Right ventricle myocardium superior (tissue), 1 donor: ENCODE measurements at regions not wholly inside any gene's neighbourhood (a gene's known extent, or its start where the extent isn't known, plus 50 kb on each side); places are given as distances from the start of the nearest gene placed in this dataset.

Experiments
- ATAC-seq: fragments of 200-7000 bp; cut with Tn5 transposase; one replicate; pipeline ENCODE4 v1.9.1; 2020; ENCODE audit warnings: mild to moderate bottlenecking; ENCODE audit not compliant: poor library complexity
- DNase-seq: peaks from one replicate; pipeline ENCODE4 v3.0.0-alpha.2; 2020
- intact Hi-C: fragments of 100-400 bp; cut with DNase I; formaldehyde crosslinking; loops from one replicate; pipeline ENCODE4 v1.11.2; 2022
- donor health status: DM: no; HTN: yes; CAD: no; lungs with severe emphysema.

- intact Hi-C loops, result no loop called here
- ATAC-seq, result no peak
Measured at GRCh38 chr5:167894631-167895472, 396.6 kb upstream of the WWC1 start.

GRCh38 chr5:167895899-167896659 lies 395.4 kb upstream of the WWC1 start:
- intact Hi-C loops, result no loop called here
- ATAC-seq, result no peak

More at GRCh38 chr5:167894631-167895472, 396.6 kb upstream of the WWC1 start:
- DNase-seq, result no peak

GRCh38 chr5:167896814-167897213 lies 394.6 kb upstream of the WWC1 start:
- ATAC-seq, result no peak
- intact Hi-C loops, result no loop called here
- DNase-seq, result no peak

More at GRCh38 chr5:167895899-167896659, 395.4 kb upstream of the WWC1 start:
- no peak for DNase-seq

DNA sequence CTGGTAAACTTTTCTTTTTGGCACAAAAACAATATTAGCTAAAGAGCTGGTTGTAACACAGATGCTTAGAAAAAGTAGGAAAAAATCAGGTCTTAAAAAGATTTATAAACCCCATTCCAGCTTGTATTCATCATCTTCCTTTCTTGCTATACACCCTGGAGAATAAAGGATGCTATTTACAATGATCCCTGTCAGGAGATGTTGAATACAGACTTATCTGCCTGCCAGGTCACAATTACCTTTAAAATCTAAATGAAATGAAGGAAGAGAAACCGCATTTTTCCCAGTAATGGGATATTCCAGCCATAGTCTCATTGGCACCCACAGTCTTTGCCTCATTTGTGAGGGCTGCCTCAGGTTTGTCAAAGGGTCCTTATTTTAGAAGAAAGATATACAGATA lies 394.1 kb upstream of the WWC1 start:
- ATAC-seq, result no peak
- intact Hi-C loops, result no loop called here
- no peak for DNase-seq

GRCh38 chr5:167898361-167899042 lies 392.9 kb upstream of the WWC1 start:
- ATAC-seq (no peak), DNase-seq (no peak)
- intact Hi-C loops, result no loop called here

DNA sequence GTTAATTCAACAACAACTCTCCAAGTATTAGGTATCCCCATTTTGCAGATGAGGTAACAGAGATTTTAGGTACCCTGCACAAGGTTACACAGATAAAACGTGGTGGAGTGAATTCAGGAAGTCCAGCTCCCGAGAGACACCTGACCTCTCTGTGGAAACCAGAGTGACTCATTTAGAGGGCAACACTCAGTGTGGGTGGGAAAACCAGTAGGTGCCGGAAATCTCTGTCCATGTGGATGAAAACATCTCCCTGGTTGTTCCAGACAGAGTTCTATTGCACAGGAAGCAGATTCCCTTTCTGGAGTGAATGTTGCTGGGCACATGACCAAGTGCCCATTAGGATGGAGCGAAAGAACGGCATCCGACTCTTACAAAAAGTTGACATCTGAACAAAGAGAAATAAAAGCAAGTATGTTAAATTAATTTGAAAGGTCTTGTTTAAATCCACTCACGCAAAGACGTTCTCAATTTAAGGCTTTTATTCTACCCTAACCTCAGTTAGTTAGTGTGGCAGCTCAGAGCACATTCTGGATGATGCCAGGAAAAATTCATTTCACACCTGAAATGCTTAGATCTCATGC lies 391.9 kb upstream of the WWC1 start:
- DNase-seq (no peak), ATAC-seq (no peak)
- intact Hi-C loops, result no loop called here

- intact Hi-C loops, result no loop called here
- ATAC-seq (no peak), DNase-seq (no peak)
Measured at GRCh38 chr5:167900340-167900935, 391.0 kb upstream of the WWC1 start.

- intact Hi-C loops, result no loop called here
- DNase-seq (no peak), ATAC-seq (no peak)
Measured at GRCh38 chr5:167902298-167902697, 389.1 kb upstream of the WWC1 start.

GRCh38 chr5:167903243-167903642 lies 388.2 kb upstream of the WWC1 start:
- DNase-seq, result no peak
- intact Hi-C loops, result no loop called here
- no peak for ATAC-seq

- intact Hi-C loops, result no loop called here
- DNase-seq, result no peak
- no peak for ATAC-seq
Measured at GRCh38 chr5:167903659-167904058, 387.8 kb upstream of the WWC1 start.

GRCh38 chr5:167905919-167906853 lies 385.3 kb upstream of the WWC1 start:
- DNase-seq (no peak), ATAC-seq (no peak)
- intact Hi-C loops, result no loop called here

DNA sequence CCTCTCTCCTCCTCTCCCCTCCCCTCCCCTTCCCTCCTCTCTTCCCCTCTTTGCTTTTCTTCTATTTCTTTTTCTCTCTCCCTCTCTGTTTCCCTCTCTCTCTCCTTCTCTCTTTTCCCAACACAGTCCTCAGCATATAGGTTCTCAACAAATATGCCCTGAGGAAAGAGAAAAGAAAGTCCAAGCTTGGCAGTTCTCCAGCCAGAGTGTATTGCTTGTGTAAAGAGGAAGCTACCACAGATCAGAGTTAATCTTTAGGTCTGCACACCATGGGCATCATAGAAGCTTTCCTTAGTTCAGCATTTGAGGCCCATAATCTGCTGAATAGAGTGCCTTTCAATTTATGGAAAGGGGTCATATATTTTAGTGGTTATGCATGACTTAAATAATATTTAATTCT lies 382.8 kb upstream of the WWC1 start:
- ATAC-seq, result no peak
- intact Hi-C loops, result no loop called here
- no peak for DNase-seq

GRCh38 chr5:167912941-167913665 lies 378.3 kb upstream of the WWC1 start:
- ATAC-seq, result no peak
- intact Hi-C loops, result no loop called here
- no peak for DNase-seq

DNA sequence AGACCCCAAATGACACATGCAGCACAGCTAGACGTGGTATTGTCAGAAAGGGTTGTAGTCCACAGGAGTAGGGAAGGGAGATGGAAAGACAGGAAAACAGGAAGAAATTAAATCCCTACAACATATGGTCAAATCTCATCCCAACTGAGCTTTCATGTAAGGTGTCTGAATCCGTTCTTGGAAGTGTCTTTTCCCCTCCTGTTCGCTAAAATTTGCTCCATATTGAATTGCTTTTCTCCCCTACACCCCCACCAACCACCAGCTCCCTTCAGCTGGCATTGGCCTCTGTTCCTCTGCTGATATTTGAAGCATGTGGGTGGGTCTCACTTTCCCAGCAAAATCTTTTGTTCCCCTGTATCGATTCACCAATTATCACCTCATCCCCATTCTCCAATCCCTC lies 376.2 kb upstream of the WWC1 start:
- DNase-seq (no peak), ATAC-seq (no peak)
- intact Hi-C loops, result no loop called here

GRCh38 chr5:167916261-167916691 lies 375.2 kb upstream of the WWC1 start:
- DNase-seq (no peak), ATAC-seq (no peak)
- intact Hi-C loops, result no loop called here

GRCh38 chr5:167916706-167917105 lies 374.7 kb upstream of the WWC1 start:
- intact Hi-C loops, result no loop called here
- peak; percentile 9 for ATAC-seq
- no peak for DNase-seq

- ATAC-seq (peak; percentile 89), DNase-seq (no peak)
- intact Hi-C loops, result no loop called here
Measured at GRCh38 chr5:167918184-167918812, 373.1 kb upstream of the WWC1 start.
